ENCODE measurements at regions not wholly inside any gene's neighbourhood (a gene's known extent, or its start where the extent isn't known, plus 50 kb on each side); places are given as distances from the start of the nearest gene placed in this dataset.

- TF ChIP-seq, protein P1, sequence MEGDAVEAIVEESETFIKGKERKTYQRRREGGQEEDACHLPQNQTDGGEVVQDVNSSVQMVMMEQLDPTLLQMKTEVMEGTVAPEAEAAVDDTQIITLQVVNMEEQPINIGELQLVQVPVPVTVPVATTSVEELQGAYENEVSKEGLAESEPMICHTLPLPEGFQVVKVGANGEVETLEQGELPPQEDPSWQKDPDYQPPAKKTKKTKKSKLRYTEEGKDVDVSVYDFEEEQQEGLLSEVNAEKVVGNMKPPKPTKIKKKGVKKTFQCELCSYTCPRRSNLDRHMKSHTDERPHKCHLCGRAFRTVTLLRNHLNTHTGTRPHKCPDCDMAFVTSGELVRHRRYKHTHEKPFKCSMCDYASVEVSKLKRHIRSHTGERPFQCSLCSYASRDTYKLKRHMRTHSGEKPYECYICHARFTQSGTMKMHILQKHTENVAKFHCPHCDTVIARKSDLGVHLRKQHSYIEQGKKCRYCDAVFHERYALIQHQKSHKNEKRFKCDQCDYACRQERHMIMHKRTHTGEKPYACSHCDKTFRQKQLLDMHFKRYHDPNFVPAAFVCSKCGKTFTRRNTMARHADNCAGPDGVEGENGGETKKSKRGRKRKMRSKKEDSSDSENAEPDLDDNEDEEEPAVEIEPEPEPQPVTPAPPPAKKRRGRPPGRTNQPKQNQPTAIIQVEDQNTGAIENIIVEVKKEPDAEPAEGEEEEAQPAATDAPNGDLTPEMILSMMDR (conservative IDR thresholded peaks at IDR 0.05; ENCODE audit: low read depth, low read length) = no peak
- TF ChIP-seq RAD21 (IDR thresholded peaks at IDR 0.05; ENCODE audit: low read length) = no peak
- TF ChIP-seq CEBPB (IDR thresholded peaks at IDR 0.05; ENCODE audit: low read depth, low read length) = no peak
- TF ChIP-seq POLR2A (IDR thresholded peaks at IDR 0.05; ENCODE audit: low read depth, low read length) = no peak
- no peak for TF ChIP-seq BHLHE40 (IDR thresholded peaks at IDR 0.05; ENCODE audit: low read depth, low read length)
These were observed 387.8 kb downstream of the BMP2 start for GRCh38 chr20:7155282-7155681.
